ENCODE measurements at regions not wholly inside any gene's neighbourhood (a gene's known extent, or its start where the extent isn't known, plus 50 kb on each side); places are given as distances from the start of the nearest gene placed in this dataset.

- TF ChIP-seq ZFP3 (CRISPR knock-in tag; IDR thresholded peaks at IDR 0.05), result no peak
- no peak for TF ChIP-seq CSRNP3 (CRISPR knock-in tag; IDR thresholded peaks at IDR 0.05)
- no peak for TF ChIP-seq POU6F1 (CRISPR knock-in tag; IDR thresholded peaks at IDR 0.05; ENCODE audit: borderline replicate concordance, low read depth)
- TF ChIP-seq PPARA (CRISPR knock-in tag; IDR thresholded peaks at IDR 0.05; ENCODE audit: borderline replicate concordance), result no peak
- no peak for TF ChIP-seq ISL1 (CRISPR knock-in tag; IDR thresholded peaks at IDR 0.05)
- no peak for TF ChIP-seq GLIS3 (CRISPR knock-in tag; IDR thresholded peaks at IDR 0.05)
- no peak for TF ChIP-seq ZNF565 (CRISPR knock-in tag; conservative IDR thresholded peaks at IDR 0.05; ENCODE audit: low read depth)
- TF ChIP-seq ZNF70 (CRISPR knock-in tag; IDR thresholded peaks at IDR 0.05), result no peak
- no peak for TF ChIP-seq TCF4 (CRISPR knock-in tag; IDR thresholded peaks at IDR 0.05; ENCODE audit: borderline replicate concordance)
- TF ChIP-seq RARB (CRISPR knock-in tag; IDR thresholded peaks at IDR 0.05), result no peak
- no peak for TF ChIP-seq ZNF8 (CRISPR knock-in tag; IDR thresholded peaks at IDR 0.05)
- TF ChIP-seq CSDC2 (CRISPR knock-in tag; IDR thresholded peaks at IDR 0.05), result no peak
- no peak for TF ChIP-seq TOX (CRISPR knock-in tag; IDR thresholded peaks at IDR 0.05; ENCODE audit: borderline replicate concordance)
- TF ChIP-seq ESRRG (CRISPR knock-in tag; IDR thresholded peaks at IDR 0.05), result no peak
- no peak for ATAC-seq
Measured at GRCh38 chr3:21237638-21238037, 513.4 kb downstream of the ZNF385D start.

GRCh38 chr3:21235491-21235890, 515.5 kb downstream of the ZNF385D start:
- TF ChIP-seq ZFP30 (CRISPR knock-in tag; IDR thresholded peaks at IDR 0.05) (no peak), ZNF70 (CRISPR knock-in tag; IDR thresholded peaks at IDR 0.05) (no peak), GLIS3 (CRISPR knock-in tag; IDR thresholded peaks at IDR 0.05) (no peak), OSR1 (CRISPR knock-in tag; IDR thresholded peaks at IDR 0.05) (no peak), CREB5 (CRISPR knock-in tag; IDR thresholded peaks at IDR 0.05; ENCODE audit: low read depth) (no peak), TCF4 (CRISPR knock-in tag; IDR thresholded peaks at IDR 0.05; ENCODE audit: borderline replicate concordance) (no peak), ZNF565 (CRISPR knock-in tag; conservative IDR thresholded peaks at IDR 0.05; ENCODE audit: low read depth) (no peak), BACH2 (CRISPR knock-in tag; IDR thresholded peaks at IDR 0.05; ENCODE audit: borderline replicate concordance) (no peak), PPARA (CRISPR knock-in tag; IDR thresholded peaks at IDR 0.05; ENCODE audit: borderline replicate concordance) (no peak), TSHZ2 (CRISPR knock-in tag; IDR thresholded peaks at IDR 0.05) (no peak), ISL1 (CRISPR knock-in tag; IDR thresholded peaks at IDR 0.05) (no peak), TOX (CRISPR knock-in tag; IDR thresholded peaks at IDR 0.05; ENCODE audit: borderline replicate concordance) (no peak), ARNTL (CRISPR knock-in tag; IDR thresholded peaks at IDR 0.05; ENCODE audit: borderline replicate concordance, low read depth) (no peak), ZFP3 (CRISPR knock-in tag; IDR thresholded peaks at IDR 0.05) (no peak), ZC3H10 (CRISPR knock-in tag; IDR thresholded peaks at IDR 0.05) (no peak), PATZ1 (CRISPR knock-in tag; IDR thresholded peaks at IDR 0.05; ENCODE audit: borderline replicate concordance) (no peak), ESRRG (CRISPR knock-in tag; IDR thresholded peaks at IDR 0.05) (no peak)
- no peak for ATAC-seq

- no peak for TF ChIP-seq OSR1 (CRISPR knock-in tag; IDR thresholded peaks at IDR 0.05)
- TF ChIP-seq ESRRG (CRISPR knock-in tag; IDR thresholded peaks at IDR 0.05), result no peak
- TF ChIP-seq ZNF8 (CRISPR knock-in tag; IDR thresholded peaks at IDR 0.05), result no peak
- TF ChIP-seq ARNTL (CRISPR knock-in tag; IDR thresholded peaks at IDR 0.05; ENCODE audit: borderline replicate concordance, low read depth), result no peak
- TF ChIP-seq CSRNP3 (CRISPR knock-in tag; IDR thresholded peaks at IDR 0.05), result no peak
- no peak for TF ChIP-seq ISL1 (CRISPR knock-in tag; IDR thresholded peaks at IDR 0.05)
- no peak for TF ChIP-seq ZFP3 (CRISPR knock-in tag; IDR thresholded peaks at IDR 0.05)
- TF ChIP-seq ZNF565 (CRISPR knock-in tag; conservative IDR thresholded peaks at IDR 0.05; ENCODE audit: low read depth), result no peak
- no peak for TF ChIP-seq TOX (CRISPR knock-in tag; IDR thresholded peaks at IDR 0.05; ENCODE audit: borderline replicate concordance)
- TF ChIP-seq TCF4 (CRISPR knock-in tag; IDR thresholded peaks at IDR 0.05; ENCODE audit: borderline replicate concordance), result no peak
- no peak for TF ChIP-seq PPARA (CRISPR knock-in tag; IDR thresholded peaks at IDR 0.05; ENCODE audit: borderline replicate concordance)
- TF ChIP-seq POU6F1 (CRISPR knock-in tag; IDR thresholded peaks at IDR 0.05; ENCODE audit: borderline replicate concordance, low read depth), result no peak
- no peak for TF ChIP-seq BACH2 (CRISPR knock-in tag; IDR thresholded peaks at IDR 0.05; ENCODE audit: borderline replicate concordance)
- ATAC-seq, result no peak
Measured at GRCh38 chr3:21234933-21235332, 516.1 kb downstream of the ZNF385D start.

Data from SK-N-SH treated with all-trans-retinoic acid at 6 μM for 48 hours (cell line).